ENCODE measurements at regions not wholly inside any gene's neighbourhood (a gene's known extent, or its start where the extent isn't known, plus 50 kb on each side); places are given as distances from the start of the nearest gene placed in this dataset.

GRCh38 chr3:193845144-193845543, 252.1 kb downstream of the OPA1 start:
- H3K4me3 ChIP-seq (ENCODE audit: low read depth in 1 of 2, low read length in 2 of 2) = no peak overlapping the region
- no peak overlapping the region for H2AFZ ChIP-seq (ENCODE audit: low read depth, low read length)
- H3K4me2 ChIP-seq (ENCODE audit: insufficient read depth, low read length) = no peak overlapping the region
- no peak overlapping the region for H3K9ac ChIP-seq (ENCODE audit: low read depth, low read length)
- no peaks in the 10 kb centered on the region for H3K79me2 ChIP-seq (ENCODE audit: insufficient read depth, low read length)
- no peaks in the 10 kb centered on the region for H3K36me3 ChIP-seq (ENCODE audit: insufficient read depth, low read length)
- no peaks in the 10 kb centered on the region; the same call in 1 of the 2 replicates for H4K20me1 ChIP-seq (ENCODE audit: insufficient read depth, low read length)
- H3K27ac ChIP-seq (ENCODE audit: low read length) = no peak overlapping the region
- peaks cover 3% of the 10 kb centered on the region for H3K27me3 ChIP-seq (ENCODE audit: insufficient read depth, low read length, poor library complexity)
- DNase-seq = no peak
- TF ChIP-seq CTCF (IDR thresholded peaks at IDR 0.05; ENCODE audit: borderline replicate concordance, extremely low read depth, low read length, poor library complexity, severe bottlenecking) (no peak), EZH2 (IDR thresholded peaks at IDR 0.05; ENCODE audit: borderline replicate concordance, low read depth, low read length, severe bottlenecking) (no peak)
- no peaks in the 10 kb centered on the region for H3K9me3 ChIP-seq (ENCODE audit: insufficient read depth, low read length, severe bottlenecking)
- no peak for ATAC-seq (ENCODE audit: insufficient read depth, low read depth)
- no peaks in the 10 kb centered on the region for H3K4me1 ChIP-seq (ENCODE audit: insufficient read depth, low read length)

- Histone ChIP-seq H3K27ac (ENCODE audit: low read length) (no peak overlapping the region), H3K4me2 (ENCODE audit: insufficient read depth, low read length) (no peak overlapping the region), H3K9ac (ENCODE audit: low read depth, low read length) (no peak overlapping the region), H3K36me3 (ENCODE audit: insufficient read depth, low read length) (no peaks in the 10 kb centered on the region), H3K4me1 (ENCODE audit: insufficient read depth, low read length) (no peaks in the 10 kb centered on the region), H3K4me3 (ENCODE audit: low read depth in 1 of 2, low read length in 2 of 2) (no peak overlapping the region), H3K79me2 (ENCODE audit: insufficient read depth, low read length) (no peaks in the 10 kb centered on the region), H2AFZ (ENCODE audit: low read depth, low read length) (no peak overlapping the region), H3K9me3 (ENCODE audit: insufficient read depth, low read length, severe bottlenecking) (no peaks in the 10 kb centered on the region), H3K27me3 (ENCODE audit: insufficient read depth, low read length, poor library complexity) (peaks cover 4% of the 10 kb centered on the region), H4K20me1 (ENCODE audit: insufficient read depth, low read length) (no peaks in the 10 kb centered on the region; the same call in 1 of the 2 replicates)
- DNase-seq = no peak
- no peak for ATAC-seq (ENCODE audit: insufficient read depth, low read depth)
- TF ChIP-seq EZH2 (IDR thresholded peaks at IDR 0.05; ENCODE audit: borderline replicate concordance, low read depth, low read length, severe bottlenecking) (no peak), CTCF (IDR thresholded peaks at IDR 0.05; ENCODE audit: borderline replicate concordance, extremely low read depth, low read length, poor library complexity, severe bottlenecking) (no peak)
Measured at GRCh38 chr3:193846569-193846968, 253.6 kb downstream of the OPA1 start.

- TF ChIP-seq CTCF (IDR thresholded peaks at IDR 0.05; ENCODE audit: borderline replicate concordance, extremely low read depth, low read length, poor library complexity, severe bottlenecking) (no peak), EZH2 (IDR thresholded peaks at IDR 0.05; ENCODE audit: borderline replicate concordance, low read depth, low read length, severe bottlenecking) (no peak)
- Histone ChIP-seq H3K79me2 (ENCODE audit: insufficient read depth, low read length) (no peaks in the 10 kb centered on the region), H3K4me2 (ENCODE audit: insufficient read depth, low read length) (no peak overlapping the region), H3K4me1 (ENCODE audit: insufficient read depth, low read length) (no peaks in the 10 kb centered on the region), H3K4me3 (ENCODE audit: low read depth in 1 of 2, low read length in 2 of 2) (no peak overlapping the region), H4K20me1 (ENCODE audit: insufficient read depth, low read length) (no peaks in the 10 kb centered on the region; the same call in 1 of the 2 replicates), H3K27ac (ENCODE audit: low read length) (no peak overlapping the region), H3K27me3 (ENCODE audit: insufficient read depth, low read length, poor library complexity) (peaks cover 4% of the 10 kb centered on the region), H3K36me3 (ENCODE audit: insufficient read depth, low read length) (no peaks in the 10 kb centered on the region), H3K9me3 (ENCODE audit: insufficient read depth, low read length, severe bottlenecking) (no peaks in the 10 kb centered on the region), H3K9ac (ENCODE audit: low read depth, low read length) (no peak overlapping the region), H2AFZ (ENCODE audit: low read depth, low read length) (no peak overlapping the region)
- no peak for ATAC-seq (ENCODE audit: insufficient read depth, low read depth)
- no peak for DNase-seq
Measured at GRCh38 chr3:193847402-193847801, 254.4 kb downstream of the OPA1 start.

- H3K9ac ChIP-seq (ENCODE audit: low read depth, low read length) = no peak overlapping the region
- no peaks in the 10 kb centered on the region for H3K36me3 ChIP-seq (ENCODE audit: insufficient read depth, low read length)
- TF ChIP-seq EZH2 (IDR thresholded peaks at IDR 0.05; ENCODE audit: borderline replicate concordance, low read depth, low read length, severe bottlenecking) (no peak), CTCF (IDR thresholded peaks at IDR 0.05; ENCODE audit: borderline replicate concordance, extremely low read depth, low read length, poor library complexity, severe bottlenecking) (no peak)
- ATAC-seq (ENCODE audit: insufficient read depth, low read depth) = no peak
- H3K4me3 ChIP-seq (ENCODE audit: low read depth in 1 of 2, low read length in 2 of 2) = no peak overlapping the region
- H3K9me3 ChIP-seq (ENCODE audit: insufficient read depth, low read length, severe bottlenecking) = no peaks in the 10 kb centered on the region
- no peak overlapping the region for H3K27ac ChIP-seq (ENCODE audit: low read length)
- no peaks in the 10 kb centered on the region for H3K79me2 ChIP-seq (ENCODE audit: insufficient read depth, low read length)
- H2AFZ ChIP-seq (ENCODE audit: low read depth, low read length) = no peak overlapping the region
- no peaks in the 10 kb centered on the region for H4K20me1 ChIP-seq (ENCODE audit: insufficient read depth, low read length)
- H3K4me1 ChIP-seq (ENCODE audit: insufficient read depth, low read length) = no peaks in the 10 kb centered on the region
- no peak overlapping the region for H3K4me2 ChIP-seq (ENCODE audit: insufficient read depth, low read length)
- no peak for DNase-seq
- peaks cover 4% of the 10 kb centered on the region for H3K27me3 ChIP-seq (ENCODE audit: insufficient read depth, low read length, poor library complexity)
Measured at GRCh38 chr3:193848547-193848946, 255.5 kb downstream of the OPA1 start.
